T-cell (primary cell): ENCODE measurements at regions not wholly inside any gene's neighbourhood (a gene's known extent, or its start where the extent isn't known, plus 50 kb on each side); places are given as distances from the start of the nearest gene placed in this dataset.

ENCODE experiments used
- ATAC-seq, 4 experiments: fragments of 200-7000 bp in 3 of 4; fragments of 150-1000 bp in 1 of 4; cut with Tn5 transposase; replicated peaks in 1 of 4; 1 replicate in 3 of 4; 2 replicates in 1 of 4; pipeline ENCODE4 v1.10.0; 2021; ENCODE audit warnings: moderate library complexity in 3 of 4, mild to moderate bottlenecking in 2 of 4, moderate number of reproducible peaks in 1 of 4
- CTCF ChIA-PET, 2 donors: fragments of 300-600 bp; sonication (Branson Sonifier 250); formaldehyde crosslinking; loops; one replicate each; lab custom pipeline; 2022; ENCODE audit warnings: antibody characterized with exemption in 2 of 2; lab: Charles Lee
- POLR2A ChIA-PET, 2 donors: fragments of 300-600 bp; sonication (Branson Sonifier 250); formaldehyde crosslinking; loops; one replicate each; lab custom pipeline; 2022; ENCODE audit warnings: antibody characterized with exemption in 2 of 2; lab: Charles Lee
- DNase-seq, 35 experiments: peaks; one replicate each; pipeline versions ENCODE4 v3.0.0 to v3.0.0-alpha.2; 2013 to 2023
- H3K27ac ChIP-seq: one replicate; pipeline ENCODE4 v1.5.1; 2013; ENCODE audit warnings: low read length
- H3K27me3 ChIP-seq, 2 experiments: replicated peaks in 1 of 2; 1 replicate in 1 of 2; 2 replicates in 1 of 2; pipeline versions ENCODE4 v1.6.1 to v1.7.0; 2013; ENCODE audit warnings: low read length in 1 of 2, mixed read lengths in 1 of 2; ENCODE audit not compliant: control insufficient read depth in 2 of 2, insufficient read depth in 2 of 2; ENCODE audit errors: extremely low read depth in 1 of 2
- H3K36me3 ChIP-seq, 2 donors: 1 replicate in 1 of 2; 2 replicates in 1 of 2; pipeline versions ENCODE4 v1.6.1 to v1.7.0; 2013; ENCODE audit warnings: low read length in 1 of 2; ENCODE audit not compliant: control insufficient read depth in 2 of 2, insufficient read depth in 1 of 2; ENCODE audit errors: extremely low read depth in 1 of 2
- H3K4me1 ChIP-seq, 2 experiments: 1 replicate in 1 of 2; 2 replicates in 1 of 2; pipeline versions ENCODE4 v1.6.1 to v1.7.0; 2013; ENCODE audit warnings: low read length in 2 of 2, mixed read lengths in 1 of 2; ENCODE audit not compliant: insufficient read depth in 2 of 2, control insufficient read depth in 1 of 2; ENCODE audit errors: extremely low read depth in 1 of 2
- H3K4me3 ChIP-seq, 2 donors: 1 replicate in 1 of 2; 2 replicates in 1 of 2; pipeline versions ENCODE4 v1.5.1 to v1.7.0; 2013; ENCODE audit warnings: mild to moderate bottlenecking in 2 of 2, low read length in 1 of 2, moderate library complexity in 1 of 2; ENCODE audit not compliant: control insufficient read depth in 1 of 2; ENCODE audit errors: extremely low read depth in 1 of 2
- H3K9me3 ChIP-seq: 2 replicates; pipeline ENCODE4 v1.7.0; 2013
- H3K27ac Mint-ChIP-seq, 2 donors: one replicate each; pipeline ENCODE4 v1.8.0; 2020 to 2021; ENCODE audit warnings: mild to moderate bottlenecking in 2 of 2, mixed read lengths in 2 of 2
- H3K27me3 Mint-ChIP-seq, 2 donors: one replicate each; pipeline ENCODE4 v1.8.0; 2021 to 2022; ENCODE audit warnings: mixed read lengths in 2 of 2
- H3K36me3 Mint-ChIP-seq: one replicate; pipeline ENCODE4 v1.8.0; 2021; ENCODE audit warnings: mixed read lengths
- H3K4me1 Mint-ChIP-seq, 3 donors: one replicate each; pipeline ENCODE4 v1.8.0; 2020 to 2022; ENCODE audit warnings: mixed read lengths in 3 of 3, mild to moderate bottlenecking in 1 of 3
- H3K4me3 Mint-ChIP-seq, 3 donors: one replicate each; pipeline ENCODE4 v1.8.0; 2020 to 2022; ENCODE audit warnings: mild to moderate bottlenecking in 3 of 3, mixed read lengths in 3 of 3, moderate library complexity in 3 of 3
- H3K9me3 Mint-ChIP-seq, 3 donors: one replicate each; pipeline ENCODE4 v1.8.0; 2020 to 2022; ENCODE audit warnings: mixed read lengths in 3 of 3
- WGBS: methylation state at CpG from one replicate; pipeline ENCODE4 v1.1.5; 2013; ENCODE audit warnings: missing lambda C conversion rate; ENCODE audit not compliant: insufficient coverage; 5-methylcytosine and 5-hydroxymethylcytosine counted together

DNA sequence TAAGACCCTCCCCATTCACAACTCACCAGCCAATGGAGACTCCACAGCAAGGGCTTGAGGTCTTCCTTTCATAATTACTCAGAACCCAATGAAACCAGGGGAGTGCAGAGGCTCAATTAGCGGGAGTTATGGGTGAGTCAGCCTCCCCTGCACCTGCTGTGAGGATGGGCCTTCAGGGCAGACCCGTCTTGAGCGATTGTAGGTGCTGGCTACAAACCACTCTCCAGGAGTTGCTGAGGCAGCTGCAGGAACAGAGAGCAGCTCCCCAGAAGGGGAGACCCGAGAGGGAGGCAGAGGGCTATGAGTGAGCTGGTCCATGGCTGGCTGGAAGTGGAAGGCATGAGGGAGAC lies 58.5 kb upstream of the SORCS3 start:
- no peaks in the 10 kb centered on the region for H3K9me3 Mint-ChIP-seq
- no peak overlapping the region for H3K27ac ChIP-seq
- no peaks in the 10 kb centered on the region for H3K36me3 ChIP-seq
- CTCF ChIA-PET = no interaction called here
- peaks cover 11 to 23% of the 10 kb centered on the region in 2 donors for H3K27me3 Mint-ChIP-seq
- no peak overlapping the region for H3K4me3 Mint-ChIP-seq
- no peak overlapping the region for H3K27ac Mint-ChIP-seq
- no peak for DNase-seq
- no peaks in the 10 kb centered on the region for H3K36me3 Mint-ChIP-seq
- no peak for ATAC-seq
- H3K9me3 ChIP-seq = no peaks in the 10 kb centered on the region
- peaks cover 0 to 32% of the 10 kb centered on the region in 2 experiments for H3K27me3 ChIP-seq
- peaks cover 3 to 11% of the 10 kb centered on the region in 2 experiments for H3K4me1 ChIP-seq
- POLR2A ChIA-PET = no interaction called here
- 35% methylated on average over 3 of the region's 4 CpGs for WGBS
- peaks cover 24 to 28% (median 25%) of the 10 kb centered on the region in 3 donors for H3K4me1 Mint-ChIP-seq
- H3K4me3 ChIP-seq = no peak overlapping the region

DNA sequence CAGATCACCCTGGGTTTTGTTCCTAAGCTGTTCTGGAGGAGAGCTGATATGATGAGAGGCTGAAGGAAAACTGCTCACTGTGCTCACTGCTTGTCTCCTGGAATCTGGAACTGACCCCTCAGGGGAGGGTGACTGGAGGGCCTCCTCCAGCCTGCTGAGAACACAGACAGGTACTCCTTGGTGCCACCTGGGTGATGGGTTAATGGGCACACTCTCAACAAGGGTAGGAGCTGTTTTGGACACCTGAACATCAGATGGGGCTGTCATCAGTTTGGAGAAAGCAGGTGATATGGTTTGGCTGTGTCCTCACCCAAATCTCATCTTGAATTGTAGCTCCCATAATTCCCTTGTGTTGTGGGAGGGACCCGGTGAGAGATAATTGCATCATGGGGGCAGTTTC lies 58.1 kb upstream of the SORCS3 start:
- Mint-ChIP-seq H3K4me1 (peaks cover 27 to 31% (median 27%) of the 10 kb centered on the region in 3 donors), H3K9me3 (no peaks in the 10 kb centered on the region), H3K27me3 (peaks cover 11 to 23% of the 10 kb centered on the region in 2 donors), H3K4me3 (no peak overlapping the region), H3K27ac (no peak overlapping the region), H3K36me3 (no peaks in the 10 kb centered on the region)
- peaks cover 0 to 32% of the 10 kb centered on the region in 2 experiments for H3K27me3 ChIP-seq
- DNase-seq (no peak), ATAC-seq (no peak)
- H3K4me1 ChIP-seq = peaks cover 3 to 11% of the 10 kb centered on the region in 2 experiments
- WGBS = no CpG with 5 or more reads among the region's 1 CpG
- ChIA-PET POLR2A (no interaction called here), CTCF (interaction anchor here in 1 of 2 donors (0.9 kb wide), 1 partner anchor 17 kb away, joined by 3 read pairs; no protein-coding TSS in a partner anchor)
- no peaks in the 10 kb centered on the region for H3K36me3 ChIP-seq
- H3K9me3 ChIP-seq = no peaks in the 10 kb centered on the region
- no peak overlapping the region for H3K4me3 ChIP-seq
- no peak overlapping the region for H3K27ac ChIP-seq

DNA sequence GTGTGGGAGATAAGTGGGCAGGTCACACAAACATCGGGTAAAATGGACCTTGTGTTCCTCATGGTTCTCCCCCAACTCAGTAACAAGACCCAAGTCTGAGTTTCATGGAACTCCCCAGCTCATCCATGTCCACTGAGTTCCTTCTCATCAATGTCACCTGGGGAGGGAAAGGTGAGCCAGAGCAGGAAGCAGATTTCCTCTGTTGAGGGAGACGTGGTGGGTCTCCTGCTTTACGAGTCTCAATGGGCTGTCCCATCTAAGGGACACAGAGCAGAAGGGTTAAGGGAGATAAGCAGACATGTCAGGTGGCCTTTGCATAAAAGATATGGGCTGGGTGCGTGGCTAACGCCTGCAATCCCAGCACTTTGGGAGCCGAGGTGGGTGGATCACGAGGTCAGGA lies 56.5 kb upstream of the SORCS3 start:
- Histone ChIP-seq H3K4me1 (peaks cover 3 to 11% of the 10 kb centered on the region in 2 experiments), H3K36me3 (no peaks in the 10 kb centered on the region), H3K4me3 (no peak overlapping the region), H3K9me3 (no peaks in the 10 kb centered on the region), H3K27me3 (peaks cover 0 to 35% of the 10 kb centered on the region in 2 experiments), H3K27ac (no peak overlapping the region)
- ATAC-seq = no peak
- Mint-ChIP-seq H3K36me3 (no peaks in the 10 kb centered on the region), H3K27me3 (peaks cover 15 to 25% of the 10 kb centered on the region in 2 donors), H3K4me3 (no peak overlapping the region), H3K4me1 (peaks cover 27 to 31% (median 27%) of the 10 kb centered on the region in 3 donors), H3K9me3 (no peaks in the 10 kb centered on the region), H3K27ac (no peak overlapping the region)
- ChIA-PET POLR2A (no interaction called here), CTCF (no interaction called here)
- 74% methylated on average over 2 of the region's 7 CpGs for WGBS
- DNase-seq = no peak

DNA sequence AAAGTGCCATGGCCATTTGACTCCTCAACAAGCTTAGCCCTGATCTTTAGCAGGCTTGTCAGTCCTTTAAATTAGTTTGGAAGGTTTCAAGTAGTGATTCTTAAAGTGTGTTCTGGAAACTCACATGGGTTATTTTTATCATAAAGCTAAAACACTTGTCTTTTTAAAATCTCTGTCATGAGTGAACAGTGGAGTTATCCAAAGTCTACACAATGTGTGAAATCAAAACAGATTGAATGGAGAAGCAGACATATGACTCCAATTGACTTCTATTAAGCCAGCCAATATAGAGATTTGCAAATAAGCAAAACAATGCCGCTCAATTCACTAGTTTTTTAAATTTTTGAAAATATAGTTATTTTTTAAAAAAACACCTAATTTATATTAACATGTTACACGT lies 53.3 kb upstream of the SORCS3 start:
- Mint-ChIP-seq H3K27ac (no peak overlapping the region), H3K4me3 (peak overlapping the region in 1 of 3 donors; percentile 42), H3K9me3 (no peaks in the 10 kb centered on the region), H3K27me3 (peaks cover 8 to 11% of the 10 kb centered on the region in 2 donors), H3K4me1 (peaks cover 22 to 23% (median 22%) of the 10 kb centered on the region in 3 donors), H3K36me3 (no peaks in the 10 kb centered on the region)
- Histone ChIP-seq H3K36me3 (no peaks in the 10 kb centered on the region), H3K27ac (no peak overlapping the region), H3K9me3 (no peaks in the 10 kb centered on the region), H3K4me3 (no peak overlapping the region), H3K27me3 (peaks cover 0 to 10% of the 10 kb centered on the region in 2 experiments), H3K4me1 (peaks cover 3 to 11% of the 10 kb centered on the region in 2 experiments)
- ChIA-PET POLR2A (no interaction called here), CTCF (interaction anchor here in 1 of 2 donors (0.5 to 0.6 kb wide), 3 partner anchors 9 to 37 kb away, joined by 3 to 4 read pairs (median 3); no protein-coding TSS in a partner anchor)
- no CpG with 5 or more reads among the region's 2 CpGs for WGBS
- ATAC-seq (no peak), DNase-seq (no peak)

DNA sequence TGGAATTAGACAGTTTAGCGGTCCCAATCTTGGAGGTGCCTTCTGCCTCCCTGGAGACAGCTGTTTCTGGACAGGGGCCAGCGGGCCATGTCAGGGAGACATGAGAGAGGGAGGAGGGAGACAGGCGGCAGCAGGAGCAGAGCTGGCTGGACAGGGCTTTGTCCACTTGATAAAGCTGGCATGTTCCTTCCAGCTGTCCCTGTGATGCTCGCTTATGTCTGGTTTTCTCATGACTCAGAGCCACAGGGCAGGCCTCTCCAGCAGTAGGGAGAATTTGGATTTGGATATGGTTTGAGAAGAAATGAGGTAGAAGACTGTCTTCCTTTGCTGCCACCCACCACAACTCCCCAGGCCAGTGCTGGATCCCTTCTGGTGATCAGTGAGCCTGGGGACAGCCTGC lies 51.7 kb upstream of the SORCS3 start:
- Mint-ChIP-seq H3K27ac (no peak overlapping the region), H3K27me3 (peaks cover 10 to 18% of the 10 kb centered on the region in 2 donors), H3K4me3 (no peak overlapping the region), H3K4me1 (peaks cover 22 to 23% (median 22%) of the 10 kb centered on the region in 3 donors), H3K9me3 (no peaks in the 10 kb centered on the region), H3K36me3 (no peaks in the 10 kb centered on the region)
- ChIA-PET POLR2A (no interaction called here), CTCF (interaction anchor here (1.2 to 1.3 kb wide), 2 partner anchors 9 to 10 kb away, joined by 3 to 4 read pairs; no protein-coding TSS in a partner anchor)
- WGBS = 81% methylated on average over 4 of the region's 4 CpGs
- Histone ChIP-seq H3K9me3 (no peaks in the 10 kb centered on the region), H3K27ac (no peak overlapping the region), H3K4me1 (peaks cover 3 to 11% of the 10 kb centered on the region in 2 experiments), H3K4me3 (no peak overlapping the region), H3K36me3 (no peaks in the 10 kb centered on the region), H3K27me3 (peaks cover 0 to 8% of the 10 kb centered on the region in 2 experiments)
- ATAC-seq (no peak), DNase-seq (no peak)

DNA sequence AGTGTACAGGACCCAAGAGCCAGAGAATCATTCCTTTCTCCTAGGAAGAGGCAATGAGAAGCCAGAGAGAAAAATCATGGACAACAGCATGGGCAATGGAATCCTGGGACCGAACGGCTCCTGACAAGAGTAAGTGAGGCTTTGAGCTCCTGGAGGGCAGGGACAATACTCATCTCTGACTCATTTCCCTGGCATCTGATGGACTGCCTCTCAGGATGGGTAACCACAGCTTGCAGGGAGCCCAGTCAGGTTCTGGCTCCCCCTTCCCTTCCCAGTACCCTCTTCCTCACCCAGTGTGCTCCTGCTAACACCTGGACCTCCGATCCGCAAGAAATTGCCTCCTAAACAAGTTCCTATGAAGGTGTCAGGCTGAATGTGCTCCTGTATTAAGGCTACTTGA lies 51.2 kb upstream of the SORCS3 start:
- peaks cover 0 to 8% of the 10 kb centered on the region in 2 experiments for H3K27me3 ChIP-seq
- H3K4me3 ChIP-seq = no peak overlapping the region
- ChIA-PET CTCF (interaction anchor here (1.2 to 1.3 kb wide), 2 partner anchors 9 to 10 kb away, joined by 3 to 4 read pairs; no protein-coding TSS in a partner anchor), POLR2A (interaction anchor here in 1 of 2 donors (0.6 kb wide), 1 partner anchor 17 kb away, joined by 3 read pairs; no protein-coding TSS in a partner anchor)
- no peaks in the 10 kb centered on the region for H3K36me3 ChIP-seq
- Mint-ChIP-seq H3K9me3 (no peaks in the 10 kb centered on the region), H3K36me3 (no peaks in the 10 kb centered on the region), H3K4me3 (no peak overlapping the region), H3K27ac (no peak overlapping the region), H3K27me3 (peaks cover 12 to 22% of the 10 kb centered on the region in 2 donors), H3K4me1 (peaks cover 22 to 23% (median 22%) of the 10 kb centered on the region in 3 donors)
- ATAC-seq (no peak), DNase-seq (no peak)
- no peak overlapping the region for H3K27ac ChIP-seq
- H3K9me3 ChIP-seq = no peaks in the 10 kb centered on the region
- peaks cover 3 to 11% of the 10 kb centered on the region in 2 experiments for H3K4me1 ChIP-seq
- WGBS = 92% methylated on average over 2 of the region's 4 CpGs
